Activated T-helper 1 cell treated with anti-CD3 and anti-CD28 coated beads, Interleukin-12 subunit alpha, Interleukin-12 subunit beta, Interleukin-2, Interleukin-4 antibody, amounts not matched to agents 30 ng/mL and 10 ng/mL and 1 ng/mL, durations not matched to agents 14 hours and 24 hours and 36 hours (primary cell): ENCODE measurements at regions not wholly inside any gene's neighbourhood (a gene's known extent, or its start where the extent isn't known, plus 50 kb on each side); places are given as distances from the start of the nearest gene placed in this dataset.

ENCODE experiments used
- DNase-seq: peaks from one replicate; pipeline ENCODE4 v3.0.0; 2021; ENCODE audit warnings: low spot score
- H3K27ac Mint-ChIP-seq: one replicate; pipeline ENCODE4 v1.8.0; 2021; ENCODE audit warnings: mild to moderate bottlenecking, mixed read lengths
- H3K27me3 Mint-ChIP-seq: one replicate; pipeline ENCODE4 v1.8.0; 2022; ENCODE audit warnings: mild to moderate bottlenecking, moderate library complexity, mixed read lengths; ENCODE audit not compliant: insufficient read depth
- H3K36me3 Mint-ChIP-seq: one replicate; pipeline ENCODE4 v1.8.0; 2021; ENCODE audit warnings: low read depth, mixed read lengths
- H3K4me1 Mint-ChIP-seq: one replicate; pipeline ENCODE4 v1.8.0; 2021; ENCODE audit warnings: low read depth, mixed read lengths
- H3K4me3 Mint-ChIP-seq: one replicate; pipeline ENCODE4 v1.8.0; 2021; ENCODE audit warnings: mild to moderate bottlenecking, moderate library complexity, mixed read lengths
- H3K9me3 Mint-ChIP-seq: one replicate; pipeline ENCODE4 v1.8.0; 2021; ENCODE audit warnings: mixed read lengths
- intact Hi-C: fragments of 100-400 bp; cut with micrococcal nuclease; formaldehyde crosslinking; loops from one replicate; pipeline ENCODE4 v1.15.1; 2024

- no peak overlapping the region for H3K27ac Mint-ChIP-seq
- H3K4me1 Mint-ChIP-seq, result no peaks in the 10 kb centered on the region
- H3K9me3 Mint-ChIP-seq, result peaks cover 6% of the 10 kb centered on the region
- DNase-seq, result no peak
- no peak overlapping the region for H3K4me3 Mint-ChIP-seq
- intact Hi-C loops, result no loop called here
- H3K36me3 Mint-ChIP-seq, result no peaks in the 10 kb centered on the region
- H3K27me3 Mint-ChIP-seq, result no peaks in the 10 kb centered on the region
Observed at GRCh38 chr2:66301022-66301766, 133.7 kb upstream of the MEIS1 start.

GRCh38 chr2:66283787-66284186 lies 151.1 kb upstream of the MEIS1 start:
- no peaks in the 10 kb centered on the region for H3K36me3 Mint-ChIP-seq
- intact Hi-C loops, result no loop called here
- H3K9me3 Mint-ChIP-seq, result no peaks in the 10 kb centered on the region
- H3K27ac Mint-ChIP-seq, result no peak overlapping the region
- H3K4me3 Mint-ChIP-seq, result no peak overlapping the region
- no peaks in the 10 kb centered on the region for H3K4me1 Mint-ChIP-seq
- no peaks in the 10 kb centered on the region for H3K27me3 Mint-ChIP-seq
- no peak for DNase-seq

- H3K27ac Mint-ChIP-seq, result no peak overlapping the region
- DNase-seq, result no peak
Observed at GRCh38 chr2:66281980-66282379, 152.9 kb upstream of the MEIS1 start.

DNA sequence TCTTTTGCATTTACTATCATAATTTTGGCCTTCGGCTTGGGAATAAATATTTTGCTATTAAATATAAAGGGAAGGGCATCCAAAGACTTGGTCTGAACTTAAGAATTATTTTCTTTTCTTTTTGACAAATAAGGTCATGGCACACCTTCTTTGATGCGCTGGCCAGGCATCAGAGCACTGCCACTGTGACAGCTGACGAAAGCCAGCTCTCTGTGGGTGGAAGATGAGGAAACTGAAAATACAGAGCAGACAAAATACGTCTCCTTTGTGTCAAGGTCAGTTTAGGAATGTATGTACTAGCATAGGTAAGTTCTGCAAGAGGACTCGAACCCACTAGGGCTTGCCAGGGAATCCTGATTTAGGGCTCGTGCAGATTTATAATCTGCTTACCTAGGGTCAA lies 155.9 kb upstream of the MEIS1 start:
- H3K27me3 Mint-ChIP-seq, result no peaks in the 10 kb centered on the region
- H3K4me3 Mint-ChIP-seq, result no peak overlapping the region
- H3K4me1 Mint-ChIP-seq, result no peaks in the 10 kb centered on the region
- intact Hi-C loops, result no loop called here
- no peak for DNase-seq
- H3K27ac Mint-ChIP-seq, result no peak overlapping the region
- H3K36me3 Mint-ChIP-seq, result no peaks in the 10 kb centered on the region
- H3K9me3 Mint-ChIP-seq, result no peaks in the 10 kb centered on the region

More at GRCh38 chr2:66281980-66282379, 152.9 kb upstream of the MEIS1 start:
- H3K4me1 Mint-ChIP-seq, result no peaks in the 10 kb centered on the region
- no peaks in the 10 kb centered on the region for H3K9me3 Mint-ChIP-seq
- H3K4me3 Mint-ChIP-seq, result no peak overlapping the region
- no peaks in the 10 kb centered on the region for H3K36me3 Mint-ChIP-seq
- intact Hi-C loops, result no loop called here
- no peaks in the 10 kb centered on the region for H3K27me3 Mint-ChIP-seq

GRCh38 chr2:66275984-66276383 lies 158.9 kb upstream of the MEIS1 start:
- Mint-ChIP-seq H3K36me3 (no peaks in the 10 kb centered on the region), H3K27me3 (no peaks in the 10 kb centered on the region), H3K27ac (no peak overlapping the region), H3K4me1 (no peaks in the 10 kb centered on the region), H3K9me3 (no peaks in the 10 kb centered on the region), H3K4me3 (no peak overlapping the region)
- intact Hi-C loops, result no loop called here
- no peak for DNase-seq

DNA sequence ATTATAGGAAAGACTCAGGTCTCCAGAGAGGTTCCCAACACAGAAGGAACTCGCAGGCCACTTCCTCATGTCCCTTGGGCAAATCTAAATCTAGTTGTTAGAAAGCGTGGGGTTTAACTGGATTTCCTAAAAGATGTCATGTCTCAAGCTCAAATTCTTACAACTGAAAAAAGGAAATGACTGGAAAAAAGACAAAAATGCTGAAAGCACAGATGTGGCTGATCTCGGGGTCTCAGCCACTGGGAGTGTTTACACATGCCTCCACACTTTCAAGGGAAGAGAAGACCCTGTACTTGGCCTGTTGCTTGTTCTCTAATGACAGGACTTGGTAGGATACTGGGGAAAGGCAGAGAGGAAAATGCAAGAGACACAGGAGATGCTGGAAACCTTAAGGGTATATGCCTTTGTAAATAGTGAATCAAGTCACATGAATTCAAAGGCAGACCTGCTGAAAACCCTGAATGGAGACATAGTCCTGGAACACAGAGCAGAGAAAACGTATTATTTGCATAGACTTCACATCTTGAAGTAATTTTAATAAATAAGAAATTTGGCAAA lies 160.9 kb upstream of the MEIS1 start:
- Mint-ChIP-seq H3K27me3 (no peaks in the 10 kb centered on the region), H3K4me3 (no peak overlapping the region), H3K4me1 (no peaks in the 10 kb centered on the region), H3K9me3 (no peaks in the 10 kb centered on the region), H3K27ac (no peak overlapping the region), H3K36me3 (no peaks in the 10 kb centered on the region)
- DNase-seq, result no peak
- intact Hi-C loops, result no loop called here

- no peak for DNase-seq
- H3K4me1 Mint-ChIP-seq, result no peaks in the 10 kb centered on the region
- H3K36me3 Mint-ChIP-seq, result no peaks in the 10 kb centered on the region
- H3K4me3 Mint-ChIP-seq, result no peak overlapping the region
- H3K27ac Mint-ChIP-seq, result no peak overlapping the region
- intact Hi-C loops, result no loop called here
- H3K9me3 Mint-ChIP-seq, result no peaks in the 10 kb centered on the region
- H3K27me3 Mint-ChIP-seq, result no peaks in the 10 kb centered on the region
Observed at GRCh38 chr2:66272751-66273150, 162.2 kb upstream of the MEIS1 start.

DNA sequence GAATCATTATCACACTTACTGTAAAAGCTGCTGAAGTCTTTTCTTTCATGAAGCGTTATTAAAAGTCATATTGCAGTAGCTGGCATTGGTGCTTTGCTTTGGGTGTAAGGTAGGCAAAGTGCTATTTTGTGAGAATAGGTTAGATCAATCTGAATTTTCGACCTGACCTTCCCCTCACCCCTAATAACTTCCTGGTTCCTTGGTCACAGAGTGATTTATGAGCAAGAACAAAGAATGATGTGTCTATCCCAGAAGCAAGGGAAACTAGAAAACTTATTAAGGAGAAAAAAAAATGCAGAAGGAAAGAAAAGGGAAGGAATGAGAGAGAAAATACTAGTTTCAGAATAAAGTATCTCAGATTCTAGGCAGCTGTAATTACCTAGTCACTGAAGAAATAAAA lies 163.1 kb upstream of the MEIS1 start:
- no peaks in the 10 kb centered on the region for H3K4me1 Mint-ChIP-seq
- H3K9me3 Mint-ChIP-seq, result no peaks in the 10 kb centered on the region
- no peak for DNase-seq
- no peaks in the 10 kb centered on the region for H3K36me3 Mint-ChIP-seq
- H3K27me3 Mint-ChIP-seq, result no peaks in the 10 kb centered on the region
- intact Hi-C loops, result no loop called here
- H3K4me3 Mint-ChIP-seq, result no peak overlapping the region
- H3K27ac Mint-ChIP-seq, result no peak overlapping the region

GRCh38 chr2:66270247-66270646 lies 164.7 kb upstream of the MEIS1 start:
- H3K4me1 Mint-ChIP-seq, result no peaks in the 10 kb centered on the region
- H3K27me3 Mint-ChIP-seq, result no peaks in the 10 kb centered on the region
- no peak overlapping the region for H3K4me3 Mint-ChIP-seq
- no peak for DNase-seq
- no peaks in the 10 kb centered on the region for H3K9me3 Mint-ChIP-seq
- H3K36me3 Mint-ChIP-seq, result no peaks in the 10 kb centered on the region
- H3K27ac Mint-ChIP-seq, result no peak overlapping the region
- intact Hi-C loops, result no loop called here

DNA sequence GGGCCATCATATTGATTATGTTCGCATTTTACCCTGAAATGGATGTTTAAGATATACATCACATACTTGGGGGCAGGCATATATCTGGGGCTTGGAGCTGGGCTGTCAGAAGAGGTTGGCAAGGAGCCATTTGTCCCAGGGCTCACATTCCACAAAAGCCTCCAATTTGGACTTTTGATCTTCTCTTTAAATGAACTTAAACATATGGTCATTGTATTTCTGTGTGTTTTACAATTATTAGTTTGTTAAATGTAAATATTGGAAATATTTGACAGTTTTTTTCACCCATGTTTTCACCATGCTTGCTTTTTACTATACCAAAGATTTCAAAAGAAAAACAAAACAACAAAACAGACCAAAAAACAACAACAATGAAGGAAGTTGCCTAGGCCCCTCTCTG lies 165.8 kb upstream of the MEIS1 start:
- H3K27me3 Mint-ChIP-seq, result no peaks in the 10 kb centered on the region
- no peaks in the 10 kb centered on the region for H3K4me1 Mint-ChIP-seq
- intact Hi-C loops, result no loop called here
- H3K36me3 Mint-ChIP-seq, result no peaks in the 10 kb centered on the region
- H3K9me3 Mint-ChIP-seq, result no peaks in the 10 kb centered on the region
- DNase-seq, result no peak
- no peak overlapping the region for H3K4me3 Mint-ChIP-seq
- H3K27ac Mint-ChIP-seq, result no peak overlapping the region

- no peaks in the 10 kb centered on the region for H3K4me1 Mint-ChIP-seq
- no peak for DNase-seq
- H3K27me3 Mint-ChIP-seq, result no peaks in the 10 kb centered on the region
- intact Hi-C loops, result no loop called here
- H3K36me3 Mint-ChIP-seq, result no peaks in the 10 kb centered on the region
- H3K4me3 Mint-ChIP-seq, result no peak overlapping the region
- no peaks in the 10 kb centered on the region for H3K9me3 Mint-ChIP-seq
- no peak overlapping the region for H3K27ac Mint-ChIP-seq
Observed at GRCh38 chr2:66268756-66269155, 166.2 kb upstream of the MEIS1 start.

DNA sequence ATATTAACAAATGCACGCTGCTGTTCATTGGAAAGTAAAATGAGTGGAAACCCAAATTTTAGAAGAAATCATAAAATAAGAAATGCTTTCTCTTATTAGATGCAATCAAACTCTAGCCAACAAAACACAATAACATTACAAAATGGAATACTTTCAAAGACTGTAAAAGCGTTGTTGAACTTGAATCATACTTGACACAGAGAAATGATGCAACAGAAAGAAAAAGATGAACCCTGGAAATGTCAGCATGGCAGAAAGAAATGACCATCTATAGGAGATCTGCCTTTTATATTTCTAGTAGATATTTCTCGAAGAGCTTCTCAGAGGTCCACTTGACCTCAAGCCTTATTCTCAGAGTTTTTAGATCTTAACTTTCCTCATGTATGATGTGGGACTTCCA lies 170.6 kb upstream of the MEIS1 start:
- no peak for DNase-seq
- no peaks in the 10 kb centered on the region for H3K36me3 Mint-ChIP-seq
- H3K27ac Mint-ChIP-seq, result no peak overlapping the region
- no peaks in the 10 kb centered on the region for H3K4me1 Mint-ChIP-seq
- no peak overlapping the region for H3K4me3 Mint-ChIP-seq
- intact Hi-C loops, result no loop called here
- no peaks in the 10 kb centered on the region for H3K9me3 Mint-ChIP-seq
- no peaks in the 10 kb centered on the region for H3K27me3 Mint-ChIP-seq

GRCh38 chr2:66255867-66256266 lies 179.1 kb upstream of the MEIS1 start:
- Mint-ChIP-seq H3K36me3 (no peaks in the 10 kb centered on the region), H3K4me1 (no peaks in the 10 kb centered on the region)

GRCh38 chr2:66255136-66255535 lies 179.8 kb upstream of the MEIS1 start:
- no peaks in the 10 kb centered on the region for H3K36me3 Mint-ChIP-seq
- no peak overlapping the region for H3K4me3 Mint-ChIP-seq
- no peaks in the 10 kb centered on the region for H3K4me1 Mint-ChIP-seq
- no peaks in the 10 kb centered on the region for H3K9me3 Mint-ChIP-seq
- no peak for DNase-seq
- H3K27me3 Mint-ChIP-seq, result no peaks in the 10 kb centered on the region
- intact Hi-C loops, result no loop called here
- H3K27ac Mint-ChIP-seq, result no peak overlapping the region

More at GRCh38 chr2:66255867-66256266, 179.1 kb upstream of the MEIS1 start:
- Mint-ChIP-seq H3K27ac (no peak overlapping the region), H3K4me3 (no peak overlapping the region), H3K9me3 (no peaks in the 10 kb centered on the region), H3K27me3 (no peaks in the 10 kb centered on the region)
- DNase-seq, result no peak
- intact Hi-C loops, result no loop called here
